Prostate gland (tissue), 2 donors: ENCODE measurements at regions not wholly inside any gene's neighbourhood (a gene's known extent, or its start where the extent isn't known, plus 50 kb on each side); places are given as distances from the start of the nearest gene placed in this dataset.

ENCODE experiments used
- POLR2A ChIP-seq: fragments of 450-650 bp; IDR thresholded peaks from one replicate; pipeline ENCODE4 v1.6.1; 2016; ENCODE audit warnings: antibody characterized with exemption, mild to moderate bottlenecking
- TF ChIP-seq, protein P1 (sequence below), 4 experiments: fragments of 200-600 bp in 2 of 4; fragments of 450-650 bp in 2 of 4; sonication (generic) in 2 of 4; IDR thresholded peaks; 1 replicate in 3 of 4; 2 replicates in 1 of 4; pipeline ENCODE4 v1.5.1; 2016 to 2019; ENCODE audit warnings: antibody characterized with exemption in 4 of 4, mild to moderate bottlenecking in 2 of 4, moderate library complexity in 2 of 4

DNA sequence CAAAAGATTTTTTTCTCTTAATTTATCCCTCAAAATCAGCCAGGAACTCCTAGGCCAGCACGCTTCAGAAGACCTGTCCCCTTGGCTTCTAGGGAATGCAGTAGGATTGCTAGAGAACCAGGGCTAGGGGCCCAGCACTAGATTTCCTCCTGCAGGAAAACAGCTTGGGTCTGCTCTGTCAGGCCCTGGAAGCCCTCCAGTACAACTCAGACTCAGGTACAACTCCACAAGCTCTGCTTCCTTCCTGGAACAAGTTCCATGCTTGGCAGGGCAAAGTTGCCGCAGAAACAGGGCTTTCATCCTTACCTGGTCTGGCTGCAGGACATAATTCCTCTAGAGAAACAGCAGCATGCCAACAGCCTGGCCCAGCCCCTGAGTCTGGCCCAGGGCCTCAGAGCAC, 96.1 kb upstream of the CTNNB1 start:
- TF ChIP-seq POLR2A, result no peak
- TF ChIP-seq, protein P1, sequence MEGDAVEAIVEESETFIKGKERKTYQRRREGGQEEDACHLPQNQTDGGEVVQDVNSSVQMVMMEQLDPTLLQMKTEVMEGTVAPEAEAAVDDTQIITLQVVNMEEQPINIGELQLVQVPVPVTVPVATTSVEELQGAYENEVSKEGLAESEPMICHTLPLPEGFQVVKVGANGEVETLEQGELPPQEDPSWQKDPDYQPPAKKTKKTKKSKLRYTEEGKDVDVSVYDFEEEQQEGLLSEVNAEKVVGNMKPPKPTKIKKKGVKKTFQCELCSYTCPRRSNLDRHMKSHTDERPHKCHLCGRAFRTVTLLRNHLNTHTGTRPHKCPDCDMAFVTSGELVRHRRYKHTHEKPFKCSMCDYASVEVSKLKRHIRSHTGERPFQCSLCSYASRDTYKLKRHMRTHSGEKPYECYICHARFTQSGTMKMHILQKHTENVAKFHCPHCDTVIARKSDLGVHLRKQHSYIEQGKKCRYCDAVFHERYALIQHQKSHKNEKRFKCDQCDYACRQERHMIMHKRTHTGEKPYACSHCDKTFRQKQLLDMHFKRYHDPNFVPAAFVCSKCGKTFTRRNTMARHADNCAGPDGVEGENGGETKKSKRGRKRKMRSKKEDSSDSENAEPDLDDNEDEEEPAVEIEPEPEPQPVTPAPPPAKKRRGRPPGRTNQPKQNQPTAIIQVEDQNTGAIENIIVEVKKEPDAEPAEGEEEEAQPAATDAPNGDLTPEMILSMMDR (IDR thresholded peaks at IDR 0.05), result no peak
